H9 (cell line): ENCODE measurements at regions not wholly inside any gene's neighbourhood (a gene's known extent, or its start where the extent isn't known, plus 50 kb on each side); places are given as distances from the start of the nearest gene placed in this dataset.

Source experiments
- DNase-seq: peaks from one replicate; pipeline ENCODE4 v3.0.0-alpha.2; 2017
- H2AFZ ChIP-seq: one replicate; pipeline ENCODE4 v1.6.1; 2013; ENCODE audit warnings: mild to moderate bottlenecking, low read length, control low read depth, moderate library complexity
- H2AK5ac ChIP-seq: 2 replicates; pipeline ENCODE4 v1.6.1; 2013; ENCODE audit warnings: low read length, control low read depth, mixed read lengths; ENCODE audit not compliant: insufficient read length
- H2BK120ac ChIP-seq: one replicate; pipeline ENCODE4 v1.6.1; 2013; ENCODE audit warnings: low read depth, mild to moderate bottlenecking, low read length, control low read depth, inconsistent platforms; ENCODE audit not compliant: poor library complexity, severe bottlenecking
- H2BK12ac ChIP-seq: 2 replicates; pipeline ENCODE4 v1.6.1; 2013; ENCODE audit warnings: low read length, control low read depth, mixed read lengths, low read depth; ENCODE audit not compliant: insufficient read length
- H2BK15ac ChIP-seq: 2 replicates; pipeline ENCODE4 v1.6.1; 2013; ENCODE audit warnings: low read depth, low read length, control low read depth
- H2BK20ac ChIP-seq: one replicate; pipeline ENCODE4 v1.6.1; 2013; ENCODE audit warnings: low read depth, mild to moderate bottlenecking, low read length, control low read depth, inconsistent platforms; ENCODE audit not compliant: poor library complexity, severe bottlenecking
- H2BK5ac ChIP-seq: 2 replicates; pipeline ENCODE4 v1.6.1; 2013; ENCODE audit warnings: low read length, control low read depth, mixed read lengths; ENCODE audit not compliant: insufficient read length
- H3K14ac ChIP-seq: 2 replicates; pipeline ENCODE4 v1.6.1; 2013; ENCODE audit warnings: low read length, control low read depth; ENCODE audit not compliant: insufficient read depth
- H3K18ac ChIP-seq: 2 replicates; pipeline ENCODE4 v1.6.1; 2013; ENCODE audit warnings: low read depth, mild to moderate bottlenecking, mixed read lengths, low read length, control low read depth; ENCODE audit not compliant: insufficient read length
- H3K23ac ChIP-seq: 2 replicates; pipeline ENCODE4 v1.6.1; 2013; ENCODE audit warnings: low read length, control low read depth, mixed read lengths, low read depth; ENCODE audit not compliant: insufficient read length
- H3K23me2 ChIP-seq: 2 replicates; pipeline ENCODE4 v1.6.1; 2013; ENCODE audit warnings: low read depth, mild to moderate bottlenecking, mixed read lengths, low read length, control low read depth; ENCODE audit not compliant: insufficient read length, poor library complexity, severe bottlenecking
- H3K27ac ChIP-seq: 2 replicates; pipeline ENCODE4 v1.5.1; 2013; ENCODE audit warnings: low read length, control low read depth, mixed read lengths, low read depth; ENCODE audit not compliant: insufficient read length
- H3K27me3 ChIP-seq: 2 replicates; pipeline ENCODE4 v1.6.1; 2013; ENCODE audit warnings: low read length, control low read depth, inconsistent platforms; ENCODE audit not compliant: insufficient read depth
- H3K4ac ChIP-seq: 2 replicates; pipeline ENCODE4 v1.6.1; 2013; ENCODE audit warnings: low read depth, mild to moderate bottlenecking, control low read depth, inconsistent platforms, low read length, moderate library complexity
- H3K4me1 ChIP-seq: 2 replicates; pipeline ENCODE4 v1.6.1; 2013; ENCODE audit warnings: low read length, control low read depth, inconsistent platforms; ENCODE audit not compliant: insufficient read depth
- H3K4me2 ChIP-seq: 2 replicates; pipeline ENCODE4 v1.6.1; 2013; ENCODE audit warnings: low read length, control low read depth, mixed read lengths; ENCODE audit not compliant: insufficient read length, insufficient read depth
- H3K56ac ChIP-seq: 2 replicates; pipeline ENCODE4 v1.6.1; 2013; ENCODE audit warnings: low read depth, mild to moderate bottlenecking, mixed read lengths, low read length, control low read depth; ENCODE audit not compliant: insufficient read length
- H3K79me1 ChIP-seq: 2 replicates; pipeline ENCODE4 v1.6.1; 2013; ENCODE audit warnings: low read depth, mild to moderate bottlenecking, moderate library complexity, low read length, control low read depth, inconsistent platforms; ENCODE audit not compliant: insufficient read depth, poor library complexity, severe bottlenecking
- H3K79me2 ChIP-seq: 2 replicates; pipeline ENCODE4 v1.6.1; 2013; ENCODE audit warnings: low read length, control low read depth, inconsistent platforms; ENCODE audit not compliant: insufficient read depth
- H3K9ac ChIP-seq: 2 replicates; pipeline ENCODE4 v1.6.1; 2013; ENCODE audit warnings: low read length, control low read depth, mixed read lengths; ENCODE audit not compliant: insufficient read length; ENCODE audit errors: extremely low read depth
- H3K9me3 ChIP-seq: one replicate; pipeline ENCODE4 v1.6.1; 2013; ENCODE audit warnings: low read depth, low read length, inconsistent platforms; ENCODE audit not compliant: control insufficient read depth
- H3T11ph ChIP-seq: one replicate; pipeline ENCODE4 v1.6.1; 2013; ENCODE audit warnings: mild to moderate bottlenecking, low read length, control low read depth, inconsistent platforms
- H4K20me1 ChIP-seq: one replicate; pipeline ENCODE4 v1.6.1; 2013; ENCODE audit not compliant: control insufficient read depth, insufficient read length, insufficient read depth
- H4K5ac ChIP-seq: 2 replicates; pipeline ENCODE4 v1.6.1; 2013; ENCODE audit warnings: low read depth, mild to moderate bottlenecking, mixed read lengths, low read length, control low read depth; ENCODE audit not compliant: insufficient read length
- H4K8ac ChIP-seq: replicated peaks from 2 replicates; pipeline ENCODE4 v1.6.1; 2013; ENCODE audit warnings: low read length, control low read depth, mixed read lengths, low read depth; ENCODE audit not compliant: insufficient read length
- H4K91ac ChIP-seq: 2 replicates; pipeline ENCODE4 v1.6.1; 2013; ENCODE audit warnings: low read depth, mild to moderate bottlenecking, moderate library complexity, mixed read lengths, low read length, control low read depth; ENCODE audit not compliant: insufficient read length
- H3K27ac Mint-ChIP-seq, 3 experiments: 2 replicates in 2 of 3; 3 replicates in 1 of 3; pipeline ENCODE4 v1.8.0; 2020 to 2021; ENCODE audit warnings: mixed read lengths in 3 of 3, mild to moderate bottlenecking in 1 of 3, moderate library complexity in 1 of 3
- H3K27me3 Mint-ChIP-seq: 2 replicates; pipeline ENCODE4 v1.8.0; 2021; ENCODE audit warnings: low read depth, mild to moderate bottlenecking, moderate library complexity, mixed read lengths
- H3K36me3 Mint-ChIP-seq, 3 experiments: 2 replicates in 2 of 3; 3 replicates in 1 of 3; pipeline ENCODE4 v1.8.0; 2020 to 2021; ENCODE audit warnings: low read depth in 3 of 3, mixed read lengths in 3 of 3; ENCODE audit not compliant: insufficient read depth in 1 of 3
- H3K4me1 Mint-ChIP-seq, 2 experiments: 2 replicates each; pipeline ENCODE4 v1.8.0; 2020; ENCODE audit warnings: mixed read lengths in 2 of 2
- H3K4me3 Mint-ChIP-seq, 2 experiments: 2 replicates in 1 of 2; 3 replicates in 1 of 2; pipeline ENCODE4 v1.8.0; 2020 to 2021; ENCODE audit warnings: mild to moderate bottlenecking in 2 of 2, mixed read lengths in 2 of 2, moderate library complexity in 1 of 2
- H3K9me3 Mint-ChIP-seq, 2 experiments: 2 replicates in 1 of 2; 3 replicates in 1 of 2; pipeline ENCODE4 v1.8.0; 2020; ENCODE audit warnings: mild to moderate bottlenecking in 2 of 2, mixed read lengths in 2 of 2, moderate library complexity in 1 of 2
- CTCF ChIP-seq: fragments of 200-600 bp; sonication (generic); conservative IDR thresholded peaks from 3 replicates; pipeline ENCODE4 v1.8.0; 2021; ENCODE audit warnings: antibody characterized with exemption, mild to moderate bottlenecking
- whole genome bisulfite sequencing: extraction: QIAGEN DNeasy Blood & Tissue Kit; methylation state at CpG from one replicate; pipeline ENCODE4 v1.1.7; 2013; ENCODE audit warnings: missing lambda C conversion rate, low lambda C conversion rate, mixed read lengths; ENCODE audit not compliant: insufficient read length; ENCODE audit errors: extremely low coverage; 5-methylcytosine and 5-hydroxymethylcytosine counted together

GRCh38 chr18:34650121-34650545, 60.0 kb upstream of the DTNA start:
- no peak overlapping the region for H3K4ac ChIP-seq
- H2AK5ac ChIP-seq = no peak overlapping the region
- no peak overlapping the region for H3K9ac ChIP-seq
- H2BK120ac ChIP-seq = no peak overlapping the region
- peaks cover 8% of the 10 kb centered on the region; the same call in 1 of the 2 replicates for H3K4me1 ChIP-seq
- no peaks in the 10 kb centered on the region for H3K79me1 ChIP-seq
- WGBS = no CpG with 5 or more reads among the region's 5 CpGs
- H3K27me3 ChIP-seq = no peaks in the 10 kb centered on the region
- H4K8ac ChIP-seq = no peak overlapping the region
- DNase-seq = no peak
- no peak overlapping the region for H2BK15ac ChIP-seq
- no peaks in the 10 kb centered on the region for H4K20me1 ChIP-seq
- Mint-ChIP-seq H3K36me3 (no peaks in the 10 kb centered on the region), H3K27ac (peak overlapping the region in 1 of 3 experiments; percentile 94; a peak in 3 of 7 replicates), H3K4me3 (no peak overlapping the region), H3K9me3 (no peaks in the 10 kb centered on the region), H3K4me1 (peaks cover 19 to 37% of the 10 kb centered on the region in 2 experiments), H3K27me3 (no peaks in the 10 kb centered on the region)
- no peak overlapping the region for H3K23ac ChIP-seq
- no peak overlapping the region for H3K56ac ChIP-seq
- H4K91ac ChIP-seq = no peak overlapping the region
- H3K79me2 ChIP-seq = no peaks in the 10 kb centered on the region
- H3K27ac ChIP-seq = no peak overlapping the region
- no peaks in the 10 kb centered on the region for H3K9me3 ChIP-seq
- no peak overlapping the region for H2BK20ac ChIP-seq
- no peak overlapping the region for H2BK12ac ChIP-seq
- no peak overlapping the region for H2BK5ac ChIP-seq
- H3K14ac ChIP-seq = no peak overlapping the region
- H3K4me2 ChIP-seq = no peak overlapping the region
- H4K5ac ChIP-seq = no peak overlapping the region
- no peaks in the 10 kb centered on the region for H3K23me2 ChIP-seq
- H3K18ac ChIP-seq = no peak overlapping the region
- H3T11ph ChIP-seq = no peak overlapping the region
- no peak overlapping the region for H2AFZ ChIP-seq
- no peak for TF ChIP-seq CTCF
